ENCODE measurements at regions not wholly inside any gene's neighbourhood (a gene's known extent, or its start where the extent isn't known, plus 50 kb on each side); places are given as distances from the start of the nearest gene placed in this dataset.

GRCh38 chr1:229092377-229093237, 178.3 kb upstream of the RAB4A start:
- DNase-seq (ENCODE audit: low read depth), result no peak

GRCh38 chr1:229093238-229093540, 177.7 kb upstream of the RAB4A start:
- DNase-seq (ENCODE audit: low read depth), result no peak

- no peak for DNase-seq (ENCODE audit: low read depth)
Measured at GRCh38 chr1:229093609-229094336, 177.1 kb upstream of the RAB4A start.

- DNase-seq (ENCODE audit: low read depth), result no peak
Measured at GRCh38 chr1:229094476-229095311, 176.2 kb upstream of the RAB4A start.

GRCh38 chr1:229095325-229095724, 175.6 kb upstream of the RAB4A start:
- no peak for DNase-seq (ENCODE audit: low read depth)

- DNase-seq (ENCODE audit: low read depth), result no peak
Measured at GRCh38 chr1:229097356-229097755, 173.6 kb upstream of the RAB4A start.

GRCh38 chr1:229098361-229098760, 172.6 kb upstream of the RAB4A start:
- no peak for DNase-seq (ENCODE audit: low read depth)

- no peak for DNase-seq (ENCODE audit: low read depth)
Measured at GRCh38 chr1:229098903-229099578, 171.9 kb upstream of the RAB4A start.

- no peak for DNase-seq (ENCODE audit: low read depth)
Measured at GRCh38 chr1:229101011-229101871, 169.7 kb upstream of the RAB4A start.

GRCh38 chr1:229102741-229103391, 168.0 kb upstream of the RAB4A start:
- no peak for DNase-seq (ENCODE audit: low read depth)

- no peak for DNase-seq (ENCODE audit: low read depth)
Measured at GRCh38 chr1:229104654-229105053, 166.3 kb upstream of the RAB4A start.

- no peak for DNase-seq (ENCODE audit: low read depth)
Measured at GRCh38 chr1:229105109-229105508, 165.8 kb upstream of the RAB4A start.

- DNase-seq (ENCODE audit: low read depth), result no peak
Measured at GRCh38 chr1:229105822-229106525, 164.9 kb upstream of the RAB4A start.

GRCh38 chr1:229106526-229107125, 164.3 kb upstream of the RAB4A start:
- no peak for DNase-seq (ENCODE audit: low read depth)

- no peak for DNase-seq (ENCODE audit: low read depth)
Measured at GRCh38 chr1:229107304-229107815, 163.6 kb upstream of the RAB4A start.

- no peak for DNase-seq (ENCODE audit: low read depth)
Measured at GRCh38 chr1:229107972-229108371, 162.9 kb upstream of the RAB4A start.

- DNase-seq (ENCODE audit: low read depth), result no peak
Measured at GRCh38 chr1:229108598-229109201, 162.2 kb upstream of the RAB4A start.

- DNase-seq (ENCODE audit: low read depth), result no peak
Measured at GRCh38 chr1:229109320-229109761, 161.6 kb upstream of the RAB4A start.

GRCh38 chr1:229110986-229111385, 159.9 kb upstream of the RAB4A start:
- DNase-seq (ENCODE audit: low read depth), result no peak
